Stimulated activated CD8-positive, alpha-beta memory T cell treated with anti-CD3 and anti-CD28 coated beads, Interleukin-4, amount 100 ng/mL, for 24 hours (primary cell): ENCODE measurements at regions not wholly inside any gene's neighbourhood (a gene's known extent, or its start where the extent isn't known, plus 50 kb on each side); places are given as distances from the start of the nearest gene placed in this dataset.

Experiments used
- DNase-seq: peaks from one replicate; pipeline ENCODE4 v3.0.0-alpha.2; 2020; ENCODE audit warnings: low read depth

DNA sequence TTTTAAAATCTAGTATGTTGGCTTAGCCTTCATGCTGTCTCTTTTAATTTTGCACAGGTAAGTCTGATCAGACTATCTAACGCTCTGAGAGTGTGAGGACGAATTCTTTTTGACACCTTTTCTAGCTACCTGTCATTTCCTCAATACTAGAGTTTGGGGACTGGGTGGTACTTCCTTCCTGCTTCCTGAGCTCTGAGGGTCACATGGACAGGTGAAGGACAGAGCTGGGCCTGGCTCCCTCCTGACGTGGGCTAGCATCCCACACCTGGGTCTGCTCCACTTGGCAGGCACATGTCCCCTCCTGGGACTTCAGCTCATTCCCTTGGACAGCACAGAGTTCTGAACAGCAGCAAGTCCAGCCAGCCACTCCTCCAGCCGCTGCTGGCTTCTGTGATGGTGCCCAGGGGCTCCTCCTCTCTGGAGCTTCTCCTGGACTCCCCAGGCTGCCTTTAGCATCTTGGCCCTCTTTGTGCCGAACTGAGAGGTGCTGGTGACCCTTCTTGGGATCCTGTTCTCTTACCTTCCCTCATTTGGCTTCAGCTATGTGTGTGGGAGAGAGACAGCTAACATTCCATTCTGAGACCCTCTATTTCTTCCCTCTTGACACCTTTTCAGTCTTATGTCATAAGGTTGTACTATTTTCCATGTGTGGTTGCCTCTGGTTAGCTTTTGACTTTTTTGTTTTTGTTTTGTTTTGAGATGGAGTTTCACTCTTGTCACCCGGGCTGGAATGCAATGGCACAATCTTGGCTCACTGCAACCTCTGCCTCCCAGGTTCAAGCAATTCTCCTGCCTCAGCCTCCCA lies 106.9 kb downstream of the B3GNT2 start:
- DNase-seq, result no peak

- DNase-seq, result no peak
Observed at GRCh38 chr2:62300925-62301324, 105.0 kb downstream of the B3GNT2 start.

DNA sequence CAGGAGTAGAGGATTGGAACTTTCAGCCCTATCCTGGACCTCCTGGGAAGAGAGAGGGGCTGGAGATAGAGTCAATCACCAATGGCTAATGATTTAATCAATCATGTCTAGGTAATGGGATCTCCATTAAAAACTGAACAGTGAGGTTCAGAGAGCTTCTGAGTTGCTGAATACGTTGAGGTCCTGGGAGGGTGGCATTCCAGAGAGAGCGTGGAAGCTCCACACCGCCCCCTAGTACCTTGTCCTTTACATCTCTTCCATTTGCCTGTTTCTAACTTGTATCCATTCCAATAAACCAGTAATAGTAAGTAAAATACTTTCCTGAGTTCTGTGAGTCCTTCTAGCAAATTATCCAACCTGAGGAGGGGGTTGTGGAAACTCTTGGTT lies 101.7 kb downstream of the B3GNT2 start:
- DNase-seq, result no peak

GRCh38 chr2:62296832-62297623 lies 101.1 kb downstream of the B3GNT2 start:
- DNase-seq, result no peak

GRCh38 chr2:62296034-62296831 lies 100.3 kb downstream of the B3GNT2 start:
- DNase-seq, result no peak

DNA sequence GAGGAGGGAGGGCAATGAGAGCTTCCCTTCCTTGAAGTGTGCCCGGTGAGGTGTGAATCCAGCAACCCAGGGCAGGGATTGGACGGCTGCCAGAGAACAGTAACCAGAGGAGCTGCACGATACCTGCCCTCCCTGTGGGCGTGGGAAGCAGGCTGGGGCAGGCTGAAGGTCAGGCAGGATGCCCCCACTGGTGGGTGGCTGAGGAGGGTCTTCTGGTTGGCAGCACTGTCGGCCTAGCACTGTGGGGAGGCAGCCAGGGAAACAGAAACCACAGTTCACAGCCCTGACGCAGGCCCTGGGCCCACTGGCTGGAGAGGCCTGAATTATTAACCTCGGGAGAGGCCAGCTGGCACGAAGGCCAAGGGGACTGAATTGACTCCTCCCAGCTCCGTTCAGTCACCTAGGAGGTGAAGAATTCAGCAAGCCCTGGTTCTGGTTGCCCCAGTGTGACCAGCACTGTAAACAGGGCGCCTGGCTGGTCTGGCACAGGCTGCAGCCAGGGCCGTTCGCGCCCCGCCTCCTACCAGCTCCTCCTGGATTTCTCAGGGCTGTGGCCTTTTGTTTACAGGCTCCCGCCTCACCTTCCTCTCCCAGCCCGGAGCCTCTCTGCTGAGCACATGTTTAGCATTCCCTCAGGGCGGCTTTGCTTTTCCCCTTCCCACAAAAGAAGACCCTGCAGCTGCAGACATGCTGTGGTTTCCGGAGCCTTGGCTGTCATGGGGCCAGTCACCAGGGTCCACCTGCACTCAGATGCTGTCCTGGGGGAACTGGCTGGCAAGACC lies 97.8 kb downstream of the B3GNT2 start:
- no peak for DNase-seq

GRCh38 chr2:62293151-62293489 lies 97.2 kb downstream of the B3GNT2 start:
- no peak for DNase-seq

- no peak for DNase-seq
Observed at GRCh38 chr2:62292190-62292589, 96.3 kb downstream of the B3GNT2 start.

- DNase-seq, result no peak
Observed at GRCh38 chr2:62291517-62292137, 95.7 kb downstream of the B3GNT2 start.

- no peak for DNase-seq
Observed at GRCh38 chr2:62291052-62291451, 95.1 kb downstream of the B3GNT2 start.

DNA sequence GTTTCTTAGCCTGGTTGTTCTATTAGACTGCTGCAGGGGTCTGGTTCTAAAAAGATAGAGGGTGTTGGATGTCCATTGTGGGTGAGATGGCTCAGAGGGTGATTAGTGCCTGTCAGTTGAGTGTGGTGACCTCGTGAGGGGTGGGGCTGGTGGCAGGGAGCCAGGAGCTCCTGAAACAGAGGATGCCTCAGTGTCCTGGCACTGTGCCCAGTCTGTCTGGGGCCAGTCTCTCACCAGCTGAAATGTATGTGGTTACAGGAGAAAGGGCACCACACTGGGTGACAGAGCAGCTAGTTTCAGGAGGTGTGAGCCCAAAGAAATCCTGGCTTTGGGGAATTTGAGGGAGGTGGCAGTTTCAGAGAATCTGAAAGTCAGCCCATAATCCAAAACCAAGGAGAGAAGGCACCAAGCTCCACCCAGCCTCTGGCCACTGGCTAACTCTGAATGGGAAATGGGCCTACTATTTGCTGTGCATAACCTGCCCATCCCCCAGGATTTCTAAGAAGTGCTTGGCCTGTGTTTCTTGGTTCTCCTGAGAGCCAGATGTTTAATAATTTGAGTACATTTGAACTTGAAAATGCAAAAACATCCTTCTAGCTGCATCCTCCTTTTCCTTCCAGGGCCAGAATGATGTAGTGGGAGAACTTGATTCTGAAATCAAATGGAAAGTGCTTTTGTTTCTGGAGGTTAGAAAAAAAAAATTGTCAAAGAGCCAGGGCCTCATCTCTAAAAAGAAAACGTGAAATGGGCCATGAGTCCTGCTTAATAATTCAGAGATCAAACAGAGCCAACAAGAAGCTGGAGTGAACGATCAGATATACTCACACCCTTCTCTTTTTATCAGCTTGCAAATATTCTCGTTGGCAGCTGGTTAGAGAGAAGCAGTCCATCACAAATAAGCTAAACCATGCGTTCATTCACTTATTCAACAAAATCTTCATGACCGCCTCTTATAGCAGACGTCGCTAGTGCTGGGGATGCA lies 92.3 kb downstream of the B3GNT2 start:
- DNase-seq, result peak; percentile 54

- DNase-seq, result no peak
Observed at GRCh38 chr2:62287282-62287681, 91.4 kb downstream of the B3GNT2 start.

DNA sequence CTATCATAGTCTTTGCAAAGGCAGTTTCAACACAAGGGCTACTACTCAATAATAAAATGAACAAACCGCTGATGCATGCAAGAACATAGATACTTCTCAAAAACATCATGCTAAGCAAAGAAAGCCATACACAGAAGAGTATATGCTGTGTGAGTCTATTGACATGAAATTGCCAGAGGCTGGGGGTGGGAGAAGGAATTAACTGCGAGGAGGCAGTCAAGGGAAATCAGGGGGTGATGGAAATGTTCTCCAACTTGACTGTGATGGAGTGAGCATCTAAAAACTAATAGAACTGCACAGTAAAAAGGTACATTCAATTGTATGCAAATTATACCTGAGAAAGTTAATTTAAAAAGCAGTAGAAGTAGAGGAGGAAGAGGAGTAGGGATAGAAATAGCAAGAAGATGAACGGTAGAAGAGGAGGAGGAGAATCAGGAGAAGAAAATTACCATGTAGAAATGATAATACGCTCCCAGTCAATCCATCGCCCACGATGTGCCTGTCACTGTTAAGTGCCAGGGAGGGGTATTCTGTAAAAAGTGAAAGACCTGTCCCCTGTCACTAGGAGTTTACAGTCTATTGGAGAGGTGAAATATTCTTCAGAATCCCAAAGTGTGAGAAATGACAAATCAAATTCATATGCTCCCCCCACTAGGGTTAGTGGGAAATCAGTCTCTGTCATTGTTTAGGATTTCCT lies 90.3 kb downstream of the B3GNT2 start:
- no peak for DNase-seq

DNA sequence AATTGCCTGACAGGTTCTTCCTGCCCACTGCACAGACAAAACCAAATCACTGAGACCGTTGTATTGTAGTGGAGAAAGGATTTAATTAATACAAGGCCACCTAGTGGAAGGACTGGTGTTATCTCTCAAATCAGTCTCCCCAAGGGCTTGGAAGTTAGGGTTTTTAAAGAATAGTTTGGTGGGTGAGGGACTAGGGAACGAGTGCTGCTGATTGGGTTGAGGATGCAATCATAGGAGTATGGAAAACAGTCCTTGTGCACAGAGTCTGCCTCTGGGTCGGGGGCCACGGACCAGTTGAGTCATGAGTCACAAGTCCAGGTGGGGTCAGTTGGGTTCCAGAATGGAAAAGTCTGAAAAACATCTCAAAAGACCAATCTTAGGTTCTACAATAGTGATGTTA lies 89.1 kb downstream of the B3GNT2 start:
- DNase-seq, result no peak

DNA sequence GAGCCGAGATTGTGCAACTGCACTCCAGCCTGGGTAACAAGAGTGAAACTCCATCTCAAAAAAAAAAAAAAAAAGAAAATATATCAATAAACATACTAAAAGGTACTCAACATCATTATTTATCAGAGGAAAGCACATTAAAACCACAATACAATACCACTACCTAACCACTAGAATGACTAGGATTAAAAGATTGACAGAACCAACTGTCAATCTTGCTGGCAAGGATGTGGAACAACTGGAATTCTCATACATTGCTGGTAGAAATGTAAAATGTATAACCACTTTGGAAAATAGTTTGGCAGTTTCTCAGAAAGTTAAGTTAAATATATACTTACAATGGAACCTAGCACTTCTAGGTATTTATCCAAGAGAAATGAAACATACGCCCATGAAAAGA lies 88.6 kb downstream of the B3GNT2 start:
- no peak for DNase-seq

- DNase-seq, result no peak
Observed at GRCh38 chr2:62283147-62283546, 87.2 kb downstream of the B3GNT2 start.

DNA sequence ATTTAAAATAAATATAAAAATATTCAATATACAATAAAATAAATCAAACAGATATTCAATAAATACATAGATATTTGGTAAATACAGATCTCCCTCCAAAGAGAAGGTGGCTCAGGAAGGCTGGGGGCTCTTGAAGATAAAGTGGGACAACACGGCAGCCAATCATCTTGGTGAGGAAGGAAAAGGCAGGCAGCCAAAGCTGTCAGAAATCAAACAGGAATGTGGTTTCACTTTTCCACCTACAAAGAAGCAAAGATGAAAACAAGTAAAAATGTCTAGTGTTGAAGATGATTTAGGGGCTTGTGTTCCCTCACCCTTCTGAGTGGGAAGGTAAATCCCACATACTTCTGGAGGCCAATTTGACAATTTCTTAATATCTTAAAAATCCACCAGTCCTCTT lies 85.7 kb downstream of the B3GNT2 start:
- no peak for DNase-seq

- no peak for DNase-seq
Observed at GRCh38 chr2:62277688-62278087, 81.8 kb downstream of the B3GNT2 start.
